ENCODE measurements at regions not wholly inside any gene's neighbourhood (a gene's known extent, or its start where the extent isn't known, plus 50 kb on each side); places are given as distances from the start of the nearest gene placed in this dataset.

DNA sequence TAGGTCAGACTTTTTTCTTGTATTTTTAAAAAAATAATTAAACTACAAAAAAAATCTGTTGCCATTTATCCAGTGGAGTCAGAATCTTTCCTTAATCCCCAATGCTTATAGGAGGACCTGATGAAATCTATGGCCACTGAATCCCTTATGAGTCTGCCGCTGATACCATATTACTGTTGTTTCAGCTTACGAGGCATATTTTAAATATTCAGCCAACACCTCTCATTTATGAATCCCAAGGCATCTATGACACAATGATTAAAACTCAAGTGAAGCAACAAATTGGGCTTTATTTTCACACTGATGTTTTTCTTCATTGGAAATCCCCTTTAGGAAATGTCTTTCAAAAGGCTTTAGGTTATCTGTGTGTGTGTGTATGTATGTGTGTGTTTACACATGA lies 137.8 kb upstream of the PUDP start:
- Histone ChIP-seq H3K4me1 (ENCODE audit: insufficient read depth, low read length) (no peaks in the 10 kb centered on the region), H3K9ac (ENCODE audit: low read depth, low read length) (no peak overlapping the region), H3K9me3 (ENCODE audit: control insufficient read depth, insufficient read depth, low read length) (no peaks in the 10 kb centered on the region), H3K36me3 (ENCODE audit: insufficient read depth, low read length) (no peaks in the 10 kb centered on the region)

DNA sequence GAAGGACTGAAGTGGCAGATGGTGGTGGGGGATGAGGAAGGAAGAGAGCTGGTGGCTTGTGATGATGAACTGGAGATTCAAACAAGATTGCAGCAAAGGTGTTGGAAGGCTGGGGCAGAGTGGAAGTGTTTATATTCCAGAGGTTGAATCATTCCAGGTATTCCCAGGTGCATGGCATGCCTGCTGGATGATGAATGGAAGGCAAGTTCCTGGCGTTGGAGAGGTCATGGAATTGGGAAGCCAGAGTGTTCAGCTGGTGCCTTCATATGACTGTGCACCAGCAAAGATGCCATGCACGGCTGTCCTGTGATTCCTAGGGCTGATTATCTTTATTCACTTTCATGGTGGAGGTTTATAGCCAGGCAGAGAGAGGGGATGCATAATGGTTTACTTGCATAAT lies 135.8 kb upstream of the PUDP start:
- Histone ChIP-seq H3K36me3 (ENCODE audit: insufficient read depth, low read length) (no peaks in the 10 kb centered on the region), H3K9ac (ENCODE audit: low read depth, low read length) (no peak overlapping the region), H3K4me1 (ENCODE audit: insufficient read depth, low read length) (no peaks in the 10 kb centered on the region), H3K9me3 (ENCODE audit: control insufficient read depth, insufficient read depth, low read length) (no peaks in the 10 kb centered on the region)

DNA sequence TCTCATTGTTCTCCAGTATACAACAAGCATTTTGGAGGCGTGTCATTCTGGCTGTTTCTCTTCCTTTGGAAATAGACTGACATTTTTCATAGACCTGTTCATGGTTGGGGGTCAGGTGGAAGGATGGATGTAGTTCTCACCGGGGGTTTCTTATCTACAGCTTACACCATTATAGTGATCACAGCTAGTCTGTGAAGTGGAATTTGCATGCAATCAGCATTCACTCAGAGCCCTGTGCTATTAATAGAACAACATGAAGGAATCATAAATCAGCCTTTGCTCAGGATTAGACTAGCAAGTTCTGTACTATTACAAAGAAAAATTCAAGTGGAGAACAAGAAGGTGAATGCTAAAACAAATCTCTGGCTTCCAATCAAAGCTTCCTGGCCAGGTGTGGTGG lies 132.6 kb upstream of the PUDP start:
- Histone ChIP-seq H3K9me3 (ENCODE audit: control insufficient read depth, insufficient read depth, low read length) (no peaks in the 10 kb centered on the region), H3K4me1 (ENCODE audit: insufficient read depth, low read length) (no peaks in the 10 kb centered on the region), H3K9ac (ENCODE audit: low read depth, low read length) (no peak overlapping the region), H3K36me3 (ENCODE audit: insufficient read depth, low read length) (no peaks in the 10 kb centered on the region)

DNA sequence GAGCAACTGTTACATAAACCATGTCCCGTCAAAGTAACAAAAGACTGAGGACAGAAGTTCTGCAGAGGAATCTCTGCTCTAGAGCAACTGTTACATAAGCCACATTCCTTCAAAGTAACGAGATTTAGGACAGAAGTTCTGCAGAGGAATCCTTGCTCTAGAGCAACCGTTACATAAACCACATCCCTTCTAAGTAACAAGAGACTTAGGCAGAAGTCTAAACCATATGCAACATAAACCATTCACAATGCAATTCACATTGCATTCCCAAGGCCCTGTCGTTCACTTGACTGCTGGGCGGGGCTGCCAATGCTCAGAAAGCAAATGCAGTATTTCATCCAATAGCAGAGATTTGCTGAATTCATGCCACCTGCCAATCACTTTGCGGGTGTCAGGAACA lies 124.4 kb upstream of the PUDP start:
- no peaks in the 10 kb centered on the region for H3K36me3 ChIP-seq (ENCODE audit: insufficient read depth, low read length)
- no peak overlapping the region for H3K9ac ChIP-seq (ENCODE audit: low read depth, low read length)

DNA sequence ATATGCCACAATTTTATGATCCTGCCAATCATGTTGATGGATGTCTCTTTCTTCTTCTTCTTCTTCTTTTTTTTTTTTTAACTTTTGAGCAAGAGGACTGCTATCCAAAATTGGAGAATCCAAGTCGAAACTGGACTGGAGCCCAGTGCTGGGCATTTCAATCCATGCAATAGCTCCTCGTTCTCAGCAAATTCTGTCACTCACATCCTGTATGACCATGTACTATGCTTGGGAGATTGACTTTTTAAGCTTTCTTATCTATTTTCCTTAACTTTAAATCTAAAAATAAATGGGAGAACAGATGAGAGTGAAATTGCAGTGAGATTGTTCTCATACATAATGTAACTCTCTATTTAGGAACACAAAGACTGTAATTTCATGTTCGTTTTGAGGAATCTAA lies 123.0 kb upstream of the PUDP start:
- no peaks in the 10 kb centered on the region for H3K36me3 ChIP-seq (ENCODE audit: insufficient read depth, low read length)
- H3K9ac ChIP-seq (ENCODE audit: low read depth, low read length), result no peak overlapping the region
- H3K9me3 ChIP-seq (ENCODE audit: control insufficient read depth, insufficient read depth, low read length), result no peaks in the 10 kb centered on the region
- no peaks in the 10 kb centered on the region for H3K4me1 ChIP-seq (ENCODE audit: insufficient read depth, low read length)

More for the DNA sequence above, 124.4 kb upstream of the PUDP start:
- no peaks in the 10 kb centered on the region for H3K9me3 ChIP-seq (ENCODE audit: control insufficient read depth, insufficient read depth, low read length)
- H3K4me1 ChIP-seq (ENCODE audit: insufficient read depth, low read length), result no peaks in the 10 kb centered on the region

DNA sequence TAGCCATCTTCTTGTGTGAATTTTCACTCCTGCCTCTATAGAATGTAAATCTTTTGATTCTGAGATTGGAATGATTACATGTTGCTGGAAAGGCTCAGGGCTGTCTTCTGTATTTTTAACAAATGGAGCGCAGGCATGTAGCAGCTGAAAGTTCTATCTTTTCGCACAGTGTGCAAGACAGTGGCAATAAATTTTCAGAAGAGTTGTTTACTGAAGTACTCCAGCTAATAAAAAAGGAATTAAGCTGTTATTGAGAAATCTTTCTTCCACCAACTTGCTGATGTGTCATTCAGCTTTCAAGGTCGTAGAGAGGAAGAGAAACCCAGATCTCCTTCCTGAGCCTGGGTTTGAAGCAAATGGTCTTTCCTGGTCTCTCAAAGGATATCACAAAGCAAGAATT lies 122.0 kb upstream of the PUDP start:
- no peak overlapping the region for H3K9ac ChIP-seq (ENCODE audit: low read depth, low read length)
- H3K9me3 ChIP-seq (ENCODE audit: control insufficient read depth, insufficient read depth, low read length), result no peaks in the 10 kb centered on the region
- H3K4me1 ChIP-seq (ENCODE audit: insufficient read depth, low read length), result no peaks in the 10 kb centered on the region
- H3K36me3 ChIP-seq (ENCODE audit: insufficient read depth, low read length), result no peaks in the 10 kb centered on the region

DNA sequence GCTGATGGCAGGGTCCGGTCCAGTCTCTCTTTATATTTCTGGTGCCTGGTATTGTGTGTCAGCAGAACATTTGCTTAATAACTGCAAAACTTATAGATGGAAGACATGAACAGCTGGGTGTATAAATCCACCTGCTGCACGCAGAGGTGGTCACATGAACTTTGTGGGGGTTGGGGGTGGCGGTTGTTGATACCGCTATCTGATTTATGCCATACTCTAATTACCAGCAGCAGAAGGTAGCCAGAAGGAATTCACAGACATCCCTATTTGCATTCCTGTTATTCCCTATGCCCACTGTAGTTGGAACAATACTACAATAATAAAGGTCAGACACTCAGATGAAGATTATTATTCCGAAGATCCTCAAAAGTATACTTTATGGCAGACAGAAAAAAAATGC lies 121.6 kb upstream of the PUDP start:
- Histone ChIP-seq H3K9ac (ENCODE audit: low read depth, low read length) (no peak overlapping the region), H3K9me3 (ENCODE audit: control insufficient read depth, insufficient read depth, low read length) (no peaks in the 10 kb centered on the region), H3K36me3 (ENCODE audit: insufficient read depth, low read length) (no peaks in the 10 kb centered on the region), H3K4me1 (ENCODE audit: insufficient read depth, low read length) (no peaks in the 10 kb centered on the region)

DNA sequence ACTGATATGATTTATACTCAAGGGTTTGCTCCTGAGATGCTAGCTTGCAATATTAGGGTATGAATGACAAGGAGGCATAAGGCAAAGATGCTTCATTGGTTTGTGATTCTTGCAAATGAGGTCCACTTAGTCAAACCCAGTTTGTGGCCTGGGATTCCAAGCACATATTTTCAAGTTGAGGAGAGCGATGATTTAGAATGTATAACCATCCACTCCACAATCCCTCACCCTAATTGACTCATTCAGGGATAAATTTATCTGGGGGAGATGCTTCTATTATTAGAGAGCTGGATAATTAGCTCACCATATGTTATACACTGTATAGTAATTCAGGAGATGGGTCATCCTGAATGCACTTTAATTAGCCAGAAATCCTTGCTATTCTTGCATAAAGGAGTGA lies 118.3 kb upstream of the PUDP start:
- Histone ChIP-seq H3K9me3 (ENCODE audit: control insufficient read depth, insufficient read depth, low read length) (no peaks in the 10 kb centered on the region), H3K9ac (ENCODE audit: low read depth, low read length) (no peak overlapping the region), H3K4me1 (ENCODE audit: insufficient read depth, low read length) (no peaks in the 10 kb centered on the region), H3K36me3 (ENCODE audit: insufficient read depth, low read length) (no peaks in the 10 kb centered on the region)

DNA sequence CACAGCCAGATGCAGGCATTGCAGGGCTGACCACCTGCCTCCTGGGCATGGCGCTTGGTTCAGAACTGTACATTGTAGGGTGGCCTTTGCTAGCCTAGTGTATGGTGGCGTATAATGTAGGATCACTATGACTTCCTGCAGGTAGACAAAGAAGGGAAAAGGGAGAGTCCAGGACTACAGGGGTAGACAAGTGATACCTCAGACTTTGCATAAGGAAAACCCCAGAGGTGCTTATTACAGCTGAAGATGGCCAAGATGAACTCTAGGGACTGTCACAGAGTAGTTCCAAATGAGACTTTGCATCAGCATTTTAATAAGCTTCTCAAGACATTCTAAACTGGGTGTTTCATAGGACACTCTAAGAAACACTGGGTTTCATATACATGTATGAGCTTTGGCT lies 116.4 kb upstream of the PUDP start:
- H3K4me1 ChIP-seq (ENCODE audit: insufficient read depth, low read length), result no peaks in the 10 kb centered on the region
- no peaks in the 10 kb centered on the region for H3K36me3 ChIP-seq (ENCODE audit: insufficient read depth, low read length)
- no peak overlapping the region for H3K9ac ChIP-seq (ENCODE audit: low read depth, low read length)
- no peaks in the 10 kb centered on the region for H3K9me3 ChIP-seq (ENCODE audit: control insufficient read depth, insufficient read depth, low read length)

DNA sequence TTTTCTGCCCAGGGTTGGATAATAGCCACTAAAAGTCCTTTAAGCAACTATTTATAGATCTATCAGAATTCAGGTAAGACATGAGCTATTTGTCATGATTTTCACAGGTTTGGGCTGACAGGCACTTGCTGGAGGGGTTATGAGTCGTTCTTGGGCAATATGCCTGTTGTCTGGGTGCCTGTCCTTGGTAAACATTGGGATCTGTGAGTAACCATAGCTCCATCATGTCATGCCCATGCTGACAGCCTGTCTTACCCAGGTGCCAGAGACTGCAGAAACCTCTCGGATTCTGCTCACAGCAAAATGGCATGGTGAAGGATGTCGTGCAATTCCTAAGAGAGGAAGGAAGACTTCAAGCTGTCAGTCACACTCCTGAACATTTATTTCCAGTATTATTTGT lies 116.0 kb upstream of the PUDP start:
- H3K4me1 ChIP-seq (ENCODE audit: insufficient read depth, low read length), result no peaks in the 10 kb centered on the region

DNA sequence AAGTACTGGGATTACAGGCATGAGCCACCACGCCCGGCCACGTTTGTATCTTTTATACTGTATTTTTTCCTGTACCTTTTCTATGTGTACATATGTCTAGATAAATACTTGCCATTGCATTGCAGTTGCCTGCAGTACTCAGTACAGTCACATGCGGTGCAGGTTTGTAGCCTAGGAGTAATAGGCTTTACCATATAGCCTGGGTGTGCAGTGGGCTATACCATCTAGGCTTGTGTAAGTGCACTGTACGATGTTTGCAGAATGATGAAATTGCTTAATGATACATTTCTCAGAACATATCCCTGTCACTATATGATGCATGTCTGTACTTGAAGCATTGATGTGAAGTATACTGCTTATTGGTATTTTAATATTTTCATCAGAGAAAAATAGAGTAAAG lies 115.4 kb upstream of the PUDP start:
- H3K36me3 ChIP-seq (ENCODE audit: insufficient read depth, low read length), result no peaks in the 10 kb centered on the region
- H3K4me1 ChIP-seq (ENCODE audit: insufficient read depth, low read length), result no peaks in the 10 kb centered on the region
- H3K9me3 ChIP-seq (ENCODE audit: control insufficient read depth, insufficient read depth, low read length), result no peaks in the 10 kb centered on the region
- no peak overlapping the region for H3K9ac ChIP-seq (ENCODE audit: low read depth, low read length)

More for the DNA sequence above, 116.0 kb upstream of the PUDP start:
- Histone ChIP-seq H3K9ac (ENCODE audit: low read depth, low read length) (no peak overlapping the region), H3K36me3 (ENCODE audit: insufficient read depth, low read length) (no peaks in the 10 kb centered on the region), H3K9me3 (ENCODE audit: control insufficient read depth, insufficient read depth, low read length) (no peaks in the 10 kb centered on the region)

DNA sequence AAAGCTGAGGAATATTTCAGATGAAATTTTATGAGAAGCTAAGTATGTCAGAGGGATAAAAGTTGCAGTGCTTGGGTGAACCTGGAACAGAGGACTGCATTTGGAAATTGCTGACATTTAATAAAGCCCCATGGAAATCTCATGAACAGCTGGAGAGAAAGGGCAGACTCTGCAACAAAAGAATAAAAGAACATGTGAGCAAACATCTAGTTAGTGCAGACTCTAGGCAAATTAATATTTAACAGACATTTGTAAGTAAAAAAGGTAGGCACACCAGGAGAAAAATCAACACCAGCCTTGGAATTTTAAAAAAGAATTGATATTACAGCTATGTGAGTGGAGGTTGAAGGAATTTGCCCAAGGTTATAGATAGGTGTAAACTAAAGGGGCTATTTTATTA lies 114.6 kb upstream of the PUDP start:
- Histone ChIP-seq H3K9me3 (ENCODE audit: control insufficient read depth, insufficient read depth, low read length) (no peaks in the 10 kb centered on the region), H3K36me3 (ENCODE audit: insufficient read depth, low read length) (no peaks in the 10 kb centered on the region), H3K4me1 (ENCODE audit: insufficient read depth, low read length) (no peaks in the 10 kb centered on the region), H3K9ac (ENCODE audit: low read depth, low read length) (no peak overlapping the region)

DNA sequence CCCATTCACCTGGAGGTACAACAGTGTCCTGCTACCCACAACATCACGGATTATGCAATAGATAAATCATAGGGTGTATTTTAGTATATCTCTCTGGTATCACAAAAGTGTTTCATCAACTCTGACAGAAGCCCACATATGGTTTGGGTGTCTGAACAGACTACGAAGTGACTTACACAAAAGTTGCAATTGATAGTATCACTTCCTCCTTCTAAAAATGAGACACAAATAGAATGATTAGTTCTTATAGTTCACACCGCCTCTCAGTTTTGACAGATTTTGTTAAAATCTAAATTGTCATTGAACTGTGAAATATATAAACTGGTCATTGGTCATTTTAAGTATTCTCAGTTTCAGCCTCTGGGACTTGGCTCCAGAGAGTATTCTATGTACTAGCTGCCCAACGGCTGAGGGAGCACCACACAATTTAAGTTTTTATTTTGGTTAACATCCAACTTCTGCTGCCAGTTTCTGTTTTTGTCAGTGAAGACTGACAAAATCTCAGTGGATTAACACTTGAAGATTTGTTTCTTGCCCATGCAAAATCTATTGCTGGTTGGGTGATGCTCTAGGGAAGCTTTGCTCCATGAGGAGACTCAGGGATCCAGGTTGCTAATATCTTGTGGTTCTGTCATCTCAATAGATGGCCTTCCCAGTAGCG lies 113.8 kb upstream of the PUDP start:
- Histone ChIP-seq H3K9ac (ENCODE audit: low read depth, low read length) (no peak overlapping the region), H3K36me3 (ENCODE audit: insufficient read depth, low read length) (no peaks in the 10 kb centered on the region)

DNA sequence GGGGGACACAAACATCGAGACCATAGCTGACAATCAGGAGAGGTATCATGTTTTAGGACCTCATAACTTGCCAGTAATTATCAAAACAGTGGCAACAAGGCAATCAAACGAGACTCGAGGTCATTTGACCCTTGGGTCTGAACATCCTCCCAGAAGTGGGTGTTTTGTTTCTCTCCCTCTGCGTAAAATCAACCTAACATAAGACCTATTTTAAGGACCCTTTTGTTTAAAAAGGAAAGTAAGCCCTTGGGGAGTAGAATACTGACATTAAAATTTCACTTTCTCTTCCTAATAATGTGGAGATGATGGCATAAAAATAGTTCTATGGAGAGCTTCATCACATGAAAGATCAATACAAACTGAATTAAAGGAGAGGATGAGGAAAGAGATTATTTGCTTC lies 106.2 kb upstream of the PUDP start:
- Histone ChIP-seq H3K4me1 (ENCODE audit: insufficient read depth, low read length) (peaks cover 5% of the 10 kb centered on the region; the same call in 1 of the 2 replicates), H3K9ac (ENCODE audit: low read depth, low read length) (no peak overlapping the region), H3K36me3 (ENCODE audit: insufficient read depth, low read length) (no peaks in the 10 kb centered on the region), H3K9me3 (ENCODE audit: control insufficient read depth, insufficient read depth, low read length) (0 out of 2 replicates have a peak, but pooled peaks cover 2% of the 10 kb centered on the region)

More for the DNA sequence above, 113.8 kb upstream of the PUDP start:
- H3K4me1 ChIP-seq (ENCODE audit: insufficient read depth, low read length), result no peaks in the 10 kb centered on the region
- H3K9me3 ChIP-seq (ENCODE audit: control insufficient read depth, insufficient read depth, low read length), result no peaks in the 10 kb centered on the region

DNA sequence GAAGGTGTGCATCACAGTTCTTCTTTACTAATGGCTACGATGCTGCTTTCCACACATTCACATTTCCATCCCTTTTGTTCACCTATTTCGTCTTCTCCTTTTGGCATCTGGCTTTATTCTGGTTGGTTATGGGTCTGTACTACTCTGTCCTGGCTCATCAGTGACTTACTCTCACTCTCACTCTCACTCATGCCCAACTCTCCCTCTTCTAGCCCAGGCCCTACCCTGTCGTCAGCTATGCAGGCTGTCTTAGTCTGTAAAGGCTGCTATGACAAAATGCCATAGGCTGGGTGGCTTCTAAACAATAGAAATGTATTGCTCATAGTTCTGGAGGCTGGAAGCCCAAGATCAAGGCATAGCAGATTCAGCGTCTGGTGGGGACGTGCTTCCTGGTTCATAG lies 105.6 kb upstream of the PUDP start:
- H3K4me1 ChIP-seq (ENCODE audit: insufficient read depth, low read length), result peaks cover 5% of the 10 kb centered on the region; the same call in 1 of the 2 replicates
- no peaks in the 10 kb centered on the region for H3K36me3 ChIP-seq (ENCODE audit: insufficient read depth, low read length)
- no peak overlapping the region for H3K9ac ChIP-seq (ENCODE audit: low read depth, low read length)
- 0 out of 2 replicates have a peak, but pooled peaks cover 2% of the 10 kb centered on the region for H3K9me3 ChIP-seq (ENCODE audit: control insufficient read depth, insufficient read depth, low read length)
